ENCODE measurements at regions not wholly inside any gene's neighbourhood (a gene's known extent, or its start where the extent isn't known, plus 50 kb on each side); places are given as distances from the start of the nearest gene placed in this dataset.

DNA sequence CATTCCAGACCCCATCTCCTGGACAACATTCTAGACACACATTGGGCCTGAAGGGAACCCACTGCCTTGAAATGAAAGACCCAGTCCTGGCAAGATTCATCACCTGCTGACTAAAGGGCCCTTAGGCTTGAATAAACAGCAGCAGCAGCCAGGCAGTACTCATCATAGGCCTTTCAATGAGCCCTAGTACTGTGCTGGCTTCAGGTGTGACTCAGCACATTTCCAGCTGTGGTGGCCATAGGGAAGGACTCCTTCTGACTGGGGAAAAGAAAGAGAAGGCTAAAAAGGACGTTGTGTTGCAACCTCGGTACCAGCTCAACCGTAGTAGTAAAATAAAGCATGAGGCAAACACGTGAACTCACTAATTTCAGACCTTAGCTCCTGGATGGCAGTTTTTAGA is 344.0 kb downstream of the ACTRT1 start:
- no peaks in the 10 kb centered on the region for H3K9me3 ChIP-seq (ENCODE audit: control insufficient read depth, low read depth, low read length)
- Mint-ChIP-seq H3K27me3 (ENCODE audit: low read depth) (no peaks in the 10 kb centered on the region), H3K27ac (peak overlapping the region in 2 of 3 experiments; percentile 17 to 59; a peak in 4 of 7 replicates), H3K9me3 (peaks cover 11 to 55% of the 10 kb centered on the region in 2 experiments), H3K4me3 (no peak overlapping the region), H3K36me3 (ENCODE audit: insufficient read depth in 1 of 3, low read depth in 3 of 3) (peaks cover 0 to 4% (median 3%) of the 10 kb centered on the region in 3 experiments; a peak in 3 of 7 replicates), H3K4me1 (no peaks in the 10 kb centered on the region; a peak in 1 of 4 replicates)
- no peak overlapping the region for H4K5ac ChIP-seq (ENCODE audit: insufficient read length, low read depth, low read length)
- H2BK120ac ChIP-seq (ENCODE audit: low read depth, low read length, poor library complexity, severe bottlenecking), result no peak overlapping the region
- no peak overlapping the region for H3K23ac ChIP-seq (ENCODE audit: insufficient read length, low read depth, low read length)
- no peak overlapping the region for H3T11ph ChIP-seq (ENCODE audit: low read length)
- no peaks in the 10 kb centered on the region for H3K79me2 ChIP-seq (ENCODE audit: insufficient read depth, low read length)
- no CpG with 5 or more reads among the region's 4 CpGs for WGBS (ENCODE audit: extremely low coverage, insufficient read length, low lambda C conversion rate)
- no peak overlapping the region for H4K91ac ChIP-seq (ENCODE audit: insufficient read length, low read depth, low read length)
- no peak overlapping the region for H2BK15ac ChIP-seq (ENCODE audit: low read depth, low read length)
- no peaks in the 10 kb centered on the region for H4K20me1 ChIP-seq (ENCODE audit: control insufficient read depth, insufficient read depth, insufficient read length)
- no peak overlapping the region for H2AK5ac ChIP-seq (ENCODE audit: insufficient read length, low read length)
- H3K9ac ChIP-seq (ENCODE audit: extremely low read depth, insufficient read length, low read length), result no peak overlapping the region
- no peak overlapping the region for H2BK20ac ChIP-seq (ENCODE audit: low read depth, low read length, poor library complexity, severe bottlenecking)
- H3K4me2 ChIP-seq (ENCODE audit: insufficient read depth, insufficient read length, low read length), result no peak overlapping the region
- TF ChIP-seq, protein P1, sequence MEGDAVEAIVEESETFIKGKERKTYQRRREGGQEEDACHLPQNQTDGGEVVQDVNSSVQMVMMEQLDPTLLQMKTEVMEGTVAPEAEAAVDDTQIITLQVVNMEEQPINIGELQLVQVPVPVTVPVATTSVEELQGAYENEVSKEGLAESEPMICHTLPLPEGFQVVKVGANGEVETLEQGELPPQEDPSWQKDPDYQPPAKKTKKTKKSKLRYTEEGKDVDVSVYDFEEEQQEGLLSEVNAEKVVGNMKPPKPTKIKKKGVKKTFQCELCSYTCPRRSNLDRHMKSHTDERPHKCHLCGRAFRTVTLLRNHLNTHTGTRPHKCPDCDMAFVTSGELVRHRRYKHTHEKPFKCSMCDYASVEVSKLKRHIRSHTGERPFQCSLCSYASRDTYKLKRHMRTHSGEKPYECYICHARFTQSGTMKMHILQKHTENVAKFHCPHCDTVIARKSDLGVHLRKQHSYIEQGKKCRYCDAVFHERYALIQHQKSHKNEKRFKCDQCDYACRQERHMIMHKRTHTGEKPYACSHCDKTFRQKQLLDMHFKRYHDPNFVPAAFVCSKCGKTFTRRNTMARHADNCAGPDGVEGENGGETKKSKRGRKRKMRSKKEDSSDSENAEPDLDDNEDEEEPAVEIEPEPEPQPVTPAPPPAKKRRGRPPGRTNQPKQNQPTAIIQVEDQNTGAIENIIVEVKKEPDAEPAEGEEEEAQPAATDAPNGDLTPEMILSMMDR (conservative IDR thresholded peaks at IDR 0.05), result no peak
- H3K27me3 ChIP-seq (ENCODE audit: insufficient read depth, low read length), result no peaks in the 10 kb centered on the region
- peak; percentile 25 for DNase-seq
- H3K56ac ChIP-seq (ENCODE audit: insufficient read length, low read depth, low read length), result no peak overlapping the region
- no peak overlapping the region for H2BK12ac ChIP-seq (ENCODE audit: insufficient read length, low read depth, low read length)
- H2AFZ ChIP-seq (ENCODE audit: low read length), result no peak overlapping the region
- no peaks in the 10 kb centered on the region for H3K23me2 ChIP-seq (ENCODE audit: insufficient read length, low read depth, low read length, poor library complexity, severe bottlenecking)
- no peaks in the 10 kb centered on the region for H3K79me1 ChIP-seq (ENCODE audit: insufficient read depth, low read depth, low read length, poor library complexity, severe bottlenecking)
- H3K27ac ChIP-seq (ENCODE audit: insufficient read length, low read depth, low read length), result no peak overlapping the region
- H3K4ac ChIP-seq (ENCODE audit: low read depth, low read length), result no peak overlapping the region
- H3K4me1 ChIP-seq (ENCODE audit: insufficient read depth, low read length), result no peaks in the 10 kb centered on the region
- H3K18ac ChIP-seq (ENCODE audit: insufficient read length, low read depth, low read length), result no peak overlapping the region
- H2BK5ac ChIP-seq (ENCODE audit: insufficient read length, low read length), result no peak overlapping the region
- no peak overlapping the region for H3K14ac ChIP-seq (ENCODE audit: insufficient read depth, low read length)
- H4K8ac ChIP-seq (replicated peaks; ENCODE audit: insufficient read length, low read depth, low read length), result no peak overlapping the region
